Hepatocyte (in vitro differentiated cells): ENCODE measurements at regions not wholly inside any gene's neighbourhood (a gene's known extent, or its start where the extent isn't known, plus 50 kb on each side); places are given as distances from the start of the nearest gene placed in this dataset.

Source experiments
- DNase-seq: peaks from one replicate; pipeline ENCODE4 v3.0.0-alpha.2; 2016; ENCODE audit warnings: low spot score
- H2AFZ ChIP-seq: fragments of 200-600 bp; sonication (generic); 2 replicates; pipeline ENCODE4 v1.6.0; 2016; ENCODE audit warnings: antibody characterized with exemption, mild to moderate bottlenecking
- H3K27ac ChIP-seq: fragments of 200-600 bp; sonication (generic); 2 replicates; pipeline ENCODE4 v1.5.1; 2016; ENCODE audit warnings: mild to moderate bottlenecking
- H3K27me3 ChIP-seq: fragments of 200-600 bp; sonication (generic); 2 replicates; pipeline ENCODE4 v1.6.1; 2016
- H3K36me3 ChIP-seq: fragments of 200-600 bp; sonication (generic); replicated peaks from 2 replicates; pipeline ENCODE4 v1.5.1; 2016; ENCODE audit warnings: low read depth; ENCODE audit not compliant: insufficient read depth
- H3K4me1 ChIP-seq: fragments of 200-600 bp; sonication (generic); 2 replicates; pipeline ENCODE4 v1.5.1; 2016; ENCODE audit warnings: mild to moderate bottlenecking, moderate library complexity; ENCODE audit not compliant: insufficient read depth
- H3K4me2 ChIP-seq: fragments of 200-600 bp; sonication (generic); 2 replicates; pipeline ENCODE4 v1.6.0; 2016
- H3K4me3 ChIP-seq: fragments of 200-600 bp; sonication (generic); 2 replicates; pipeline ENCODE4 v1.5.1; 2016; ENCODE audit warnings: mild to moderate bottlenecking
- H3K79me2 ChIP-seq: fragments of 200-600 bp; sonication (generic); 2 replicates; pipeline ENCODE4 v1.6.0; 2017; ENCODE audit warnings: mild to moderate bottlenecking
- H3K9me2 ChIP-seq: fragments of 200-600 bp; sonication (generic); replicated peaks from 2 replicates; pipeline ENCODE4 v1.6.0; 2017; ENCODE audit warnings: mild to moderate bottlenecking; ENCODE audit not compliant: insufficient read depth
- H3K9me3 ChIP-seq: fragments of 200-600 bp; sonication (generic); 2 replicates; pipeline ENCODE4 v1.5.1; 2016; ENCODE audit warnings: low read depth, mild to moderate bottlenecking
- H4K20me1 ChIP-seq: fragments of 200-600 bp; sonication (generic); 2 replicates; pipeline ENCODE4 v1.6.0; 2016; ENCODE audit warnings: mild to moderate bottlenecking; ENCODE audit not compliant: insufficient read depth, poor library complexity, severe bottlenecking
- EZH2 ChIP-seq: fragments of 200-600 bp; sonication (generic); IDR thresholded peaks from 2 replicates; pipeline ENCODE4 v1.6.1; 2016; ENCODE audit warnings: antibody characterized with exemption, mild to moderate bottlenecking, borderline replicate concordance
- EZH2phosphoT487 ChIP-seq: fragments of 200-600 bp; sonication (generic); IDR thresholded peaks from one replicate; pipeline ENCODE4 v1.6.1; 2018; ENCODE audit warnings: antibody characterized with exemption, mild to moderate bottlenecking, low read depth, moderate library complexity; ENCODE audit not compliant: unreplicated experiment, severe bottlenecking
- WGBS: methylation state at CpG from one replicate; pipeline ENCODE4 v1.1.6; 2016; ENCODE audit warnings: low lambda C conversion rate; ENCODE audit errors: missing lambda C conversion rate; 5-methylcytosine and 5-hydroxymethylcytosine counted together
- TF ChIP-seq, protein P1 (sequence below): fragments of 200-600 bp; sonication (generic); IDR thresholded peaks from 2 replicates; pipeline ENCODE4 v1.5.1; 2016; ENCODE audit warnings: antibody characterized with exemption, mild to moderate bottlenecking; ENCODE audit not compliant: poor library complexity

DNA sequence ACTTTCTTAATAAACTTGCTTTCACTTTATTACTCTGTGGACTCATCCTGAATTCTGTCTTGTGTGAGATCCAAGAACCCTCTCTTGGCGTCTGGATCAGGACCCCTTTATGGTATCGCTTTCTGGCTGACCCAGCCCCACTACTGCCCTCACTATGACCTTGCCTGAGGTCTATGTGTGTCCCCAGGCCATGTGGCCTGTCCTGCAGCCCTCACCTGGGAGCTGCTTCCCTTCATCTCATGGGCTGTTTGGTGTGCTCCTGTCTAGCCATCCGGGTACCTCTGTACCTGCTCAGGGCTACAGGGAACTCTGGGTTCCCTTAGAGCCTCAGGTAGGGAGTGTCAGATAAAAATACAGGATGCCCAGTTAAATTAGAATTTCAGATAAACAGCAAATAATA lies 94.5 kb downstream of the SCP2D1 start:
- Histone ChIP-seq H3K9me3 (no peaks in the 10 kb centered on the region), H3K4me1 (no peaks in the 10 kb centered on the region), H4K20me1 (no peaks in the 10 kb centered on the region), H3K4me3 (no peak overlapping the region), H3K79me2 (no peaks in the 10 kb centered on the region), H3K27me3 (no peaks in the 10 kb centered on the region), H2AFZ (no peak overlapping the region), H3K27ac (no peak overlapping the region), H3K9me2 (no peaks in the 10 kb centered on the region), H3K36me3 (no peaks in the 10 kb centered on the region), H3K4me2 (no peak overlapping the region)
- TF ChIP-seq EZH2phosphoT487 (no peak), EZH2 (no peak)
- TF ChIP-seq, protein P1, sequence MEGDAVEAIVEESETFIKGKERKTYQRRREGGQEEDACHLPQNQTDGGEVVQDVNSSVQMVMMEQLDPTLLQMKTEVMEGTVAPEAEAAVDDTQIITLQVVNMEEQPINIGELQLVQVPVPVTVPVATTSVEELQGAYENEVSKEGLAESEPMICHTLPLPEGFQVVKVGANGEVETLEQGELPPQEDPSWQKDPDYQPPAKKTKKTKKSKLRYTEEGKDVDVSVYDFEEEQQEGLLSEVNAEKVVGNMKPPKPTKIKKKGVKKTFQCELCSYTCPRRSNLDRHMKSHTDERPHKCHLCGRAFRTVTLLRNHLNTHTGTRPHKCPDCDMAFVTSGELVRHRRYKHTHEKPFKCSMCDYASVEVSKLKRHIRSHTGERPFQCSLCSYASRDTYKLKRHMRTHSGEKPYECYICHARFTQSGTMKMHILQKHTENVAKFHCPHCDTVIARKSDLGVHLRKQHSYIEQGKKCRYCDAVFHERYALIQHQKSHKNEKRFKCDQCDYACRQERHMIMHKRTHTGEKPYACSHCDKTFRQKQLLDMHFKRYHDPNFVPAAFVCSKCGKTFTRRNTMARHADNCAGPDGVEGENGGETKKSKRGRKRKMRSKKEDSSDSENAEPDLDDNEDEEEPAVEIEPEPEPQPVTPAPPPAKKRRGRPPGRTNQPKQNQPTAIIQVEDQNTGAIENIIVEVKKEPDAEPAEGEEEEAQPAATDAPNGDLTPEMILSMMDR, result no peak
- DNase-seq, result no peak
- WGBS, result 89% methylated on average over 3 of the region's 3 CpGs

DNA sequence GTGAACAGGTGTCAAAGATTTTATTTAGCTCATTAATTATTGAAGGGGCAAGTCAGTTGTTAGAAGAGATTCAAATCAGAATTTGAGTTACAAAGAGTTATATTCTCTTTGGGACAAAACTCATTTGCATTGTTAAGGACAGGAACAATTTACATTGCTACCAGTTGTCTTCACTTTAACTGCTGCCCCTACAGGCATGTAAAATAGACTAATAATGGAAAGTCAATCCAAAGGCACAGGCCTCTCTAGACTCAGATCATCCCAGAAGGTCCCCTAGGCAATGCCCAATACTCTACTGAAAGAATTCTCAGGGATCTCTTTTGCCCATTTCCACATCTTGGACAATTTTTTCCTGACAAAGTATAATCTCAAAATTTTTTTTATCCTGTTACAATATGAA lies 95.7 kb downstream of the SCP2D1 start:
- Histone ChIP-seq H3K9me2 (no peaks in the 10 kb centered on the region), H3K4me2 (no peak overlapping the region), H3K79me2 (no peaks in the 10 kb centered on the region), H3K27me3 (no peaks in the 10 kb centered on the region), H3K36me3 (no peaks in the 10 kb centered on the region), H2AFZ (no peak overlapping the region), H3K4me1 (no peaks in the 10 kb centered on the region), H3K4me3 (no peak overlapping the region), H3K9me3 (no peaks in the 10 kb centered on the region), H3K27ac (no peak overlapping the region), H4K20me1 (no peaks in the 10 kb centered on the region)
- TF ChIP-seq EZH2 (no peak), EZH2phosphoT487 (no peak)
- TF ChIP-seq, protein P1, result no peak
- no peak for DNase-seq

DNA sequence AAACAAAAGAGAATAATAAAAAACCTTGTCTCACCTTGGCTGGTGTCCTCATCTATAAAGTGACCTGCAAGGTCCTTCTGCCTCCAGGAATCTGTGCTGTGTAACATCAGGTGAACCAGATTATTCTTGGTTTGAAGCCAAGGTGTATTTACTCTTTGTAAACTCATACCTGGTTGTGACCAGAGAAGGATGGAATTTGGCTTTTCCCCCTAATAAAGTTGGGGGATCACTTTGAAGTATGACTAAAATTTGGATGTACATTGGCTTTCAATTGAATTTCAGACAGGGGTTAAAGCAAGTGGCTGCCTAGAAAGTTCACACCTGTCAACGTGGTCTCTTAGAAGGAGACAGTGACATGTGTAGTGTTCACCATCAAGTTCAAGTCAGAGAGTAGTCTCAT lies 100.1 kb downstream of the SCP2D1 start:
- Histone ChIP-seq H3K4me1 (no peaks in the 10 kb centered on the region), H3K27ac (no peak overlapping the region), H3K9me2 (no peaks in the 10 kb centered on the region), H3K27me3 (no peaks in the 10 kb centered on the region), H3K4me3 (no peak overlapping the region), H2AFZ (no peak overlapping the region), H3K79me2 (no peaks in the 10 kb centered on the region), H3K36me3 (no peaks in the 10 kb centered on the region), H3K4me2 (no peak overlapping the region), H4K20me1 (no peaks in the 10 kb centered on the region), H3K9me3 (no peaks in the 10 kb centered on the region)
- TF ChIP-seq EZH2phosphoT487, result no peak
- no peak for TF ChIP-seq EZH2
- TF ChIP-seq, protein P1, result no peak
- DNase-seq, result no peak
- WGBS, result 82% methylated on average over 1 of the region's 1 CpG

DNA sequence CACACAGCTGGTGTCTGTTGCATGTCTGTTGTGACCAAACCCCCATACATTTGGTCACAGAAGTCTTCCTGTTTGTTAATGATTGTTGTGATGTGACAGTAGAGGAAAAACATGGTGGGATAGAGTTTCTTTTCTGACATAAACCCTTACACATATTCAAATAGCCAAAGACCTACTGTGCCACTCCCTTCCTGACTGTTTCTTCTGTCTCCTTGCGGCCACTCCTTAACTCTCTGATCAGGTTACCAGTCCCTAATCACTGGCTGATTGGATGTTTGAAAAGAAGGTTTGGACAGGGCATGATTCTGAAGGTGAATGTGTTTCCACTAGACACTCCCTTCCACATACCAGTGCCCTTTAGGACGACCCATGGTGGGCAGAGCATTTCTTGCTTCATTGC lies 101.2 kb downstream of the SCP2D1 start:
- Histone ChIP-seq H3K4me1 (no peaks in the 10 kb centered on the region), H3K27ac (no peak overlapping the region), H3K9me2 (no peaks in the 10 kb centered on the region), H4K20me1 (no peaks in the 10 kb centered on the region), H3K4me2 (no peak overlapping the region), H3K9me3 (no peaks in the 10 kb centered on the region), H3K36me3 (no peaks in the 10 kb centered on the region), H3K79me2 (no peaks in the 10 kb centered on the region), H3K4me3 (no peak overlapping the region), H2AFZ (no peak overlapping the region), H3K27me3 (no peaks in the 10 kb centered on the region)
- DNase-seq, result no peak
- 91% methylated on average over 2 of the region's 2 CpGs for WGBS
- TF ChIP-seq EZH2 (no peak), EZH2phosphoT487 (no peak)
- TF ChIP-seq, protein P1, result no peak
